ENCODE measurements at regions not wholly inside any gene's neighbourhood (a gene's known extent, or its start where the extent isn't known, plus 50 kb on each side); places are given as distances from the start of the nearest gene placed in this dataset.

DNA sequence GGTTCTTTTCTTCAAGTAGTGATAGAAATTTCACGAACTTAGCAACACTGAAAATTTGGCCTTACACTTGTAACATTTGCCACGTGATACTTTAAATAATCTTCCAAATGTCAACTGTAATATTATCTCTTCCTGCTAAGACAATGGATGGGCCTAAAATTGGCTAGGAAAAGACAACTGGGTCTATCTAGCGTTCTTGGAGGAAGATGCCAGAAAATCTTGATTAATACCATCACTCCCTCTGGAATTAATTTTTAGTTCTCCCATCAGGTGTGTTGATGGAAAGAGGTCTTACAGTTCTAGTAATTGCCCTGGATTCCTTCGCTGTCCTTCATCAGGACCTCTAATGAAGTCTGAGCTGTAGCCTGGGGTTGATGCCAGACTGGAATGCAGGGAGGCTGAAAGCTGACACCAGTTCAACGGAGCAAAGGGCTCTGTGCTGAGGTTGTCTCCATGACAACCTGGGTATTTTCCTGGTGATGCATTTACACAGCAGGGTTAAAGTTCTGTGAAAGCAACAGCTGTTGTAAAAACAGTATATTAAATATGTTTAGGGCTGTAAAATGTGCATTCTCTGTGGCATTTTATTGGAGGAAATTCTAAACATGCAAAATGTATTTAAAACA, 92.3 kb downstream of the GAS1 start:
- TF ChIP-seq, protein P1, sequence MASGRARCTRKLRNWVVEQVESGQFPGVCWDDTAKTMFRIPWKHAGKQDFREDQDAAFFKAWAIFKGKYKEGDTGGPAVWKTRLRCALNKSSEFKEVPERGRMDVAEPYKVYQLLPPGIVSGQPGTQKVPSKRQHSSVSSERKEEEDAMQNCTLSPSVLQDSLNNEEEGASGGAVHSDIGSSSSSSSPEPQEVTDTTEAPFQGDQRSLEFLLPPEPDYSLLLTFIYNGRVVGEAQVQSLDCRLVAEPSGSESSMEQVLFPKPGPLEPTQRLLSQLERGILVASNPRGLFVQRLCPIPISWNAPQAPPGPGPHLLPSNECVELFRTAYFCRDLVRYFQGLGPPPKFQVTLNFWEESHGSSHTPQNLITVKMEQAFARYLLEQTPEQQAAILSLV (tag; IDR thresholded peaks at IDR 0.05) = no peak
- TF ChIP-seq, protein P2, sequence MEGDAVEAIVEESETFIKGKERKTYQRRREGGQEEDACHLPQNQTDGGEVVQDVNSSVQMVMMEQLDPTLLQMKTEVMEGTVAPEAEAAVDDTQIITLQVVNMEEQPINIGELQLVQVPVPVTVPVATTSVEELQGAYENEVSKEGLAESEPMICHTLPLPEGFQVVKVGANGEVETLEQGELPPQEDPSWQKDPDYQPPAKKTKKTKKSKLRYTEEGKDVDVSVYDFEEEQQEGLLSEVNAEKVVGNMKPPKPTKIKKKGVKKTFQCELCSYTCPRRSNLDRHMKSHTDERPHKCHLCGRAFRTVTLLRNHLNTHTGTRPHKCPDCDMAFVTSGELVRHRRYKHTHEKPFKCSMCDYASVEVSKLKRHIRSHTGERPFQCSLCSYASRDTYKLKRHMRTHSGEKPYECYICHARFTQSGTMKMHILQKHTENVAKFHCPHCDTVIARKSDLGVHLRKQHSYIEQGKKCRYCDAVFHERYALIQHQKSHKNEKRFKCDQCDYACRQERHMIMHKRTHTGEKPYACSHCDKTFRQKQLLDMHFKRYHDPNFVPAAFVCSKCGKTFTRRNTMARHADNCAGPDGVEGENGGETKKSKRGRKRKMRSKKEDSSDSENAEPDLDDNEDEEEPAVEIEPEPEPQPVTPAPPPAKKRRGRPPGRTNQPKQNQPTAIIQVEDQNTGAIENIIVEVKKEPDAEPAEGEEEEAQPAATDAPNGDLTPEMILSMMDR (IDR thresholded peaks at IDR 0.05 in 2 of 3, conservative IDR thresholded peaks at IDR 0.05 in 1 of 3; ENCODE audit: insufficient read depth in 2 of 3, low read depth in 1 of 3, low read length in 3 of 3) = no peak

Measured in K562 (cell line).